Nephron (organoid): ENCODE measurements at regions not wholly inside any gene's neighbourhood (a gene's known extent, or its start where the extent isn't known, plus 50 kb on each side); places are given as distances from the start of the nearest gene placed in this dataset.
"Not testable (repeated sequence)": the region's sequence is repeated elsewhere in the genome, so short reads cannot be mapped to it uniquely, and the experiment has no call there.

ENCODE experiments used
- H3K27ac Mint-ChIP-seq, 3 experiments: 2 replicates each; pipeline ENCODE4 v1.8.0; 2020; ENCODE audit warnings: mixed read lengths in 3 of 3, mild to moderate bottlenecking in 2 of 3, moderate library complexity in 1 of 3
- H3K27me3 Mint-ChIP-seq: 2 replicates; pipeline ENCODE4 v1.8.0; 2021; ENCODE audit warnings: low read depth, mild to moderate bottlenecking, moderate library complexity, mixed read lengths
- H3K36me3 Mint-ChIP-seq: 2 replicates; pipeline ENCODE4 v1.8.0; 2020; ENCODE audit warnings: low read depth, mixed read lengths
- H3K4me1 Mint-ChIP-seq: 2 replicates; pipeline ENCODE4 v1.8.0; 2020; ENCODE audit warnings: mixed read lengths
- H3K4me3 Mint-ChIP-seq, 3 experiments: 2 replicates each; pipeline ENCODE4 v1.8.0; 2020; ENCODE audit warnings: mild to moderate bottlenecking in 3 of 3, mixed read lengths in 3 of 3, moderate library complexity in 2 of 3
- H3K9me3 Mint-ChIP-seq: 2 replicates; pipeline ENCODE4 v1.8.0; 2020; ENCODE audit warnings: mixed read lengths
- CTCF ChIP-seq, 3 experiments: fragments of 200-600 bp; sonication (generic); IDR thresholded peaks; one replicate each; pipeline ENCODE4 v1.5.0; 2021; ENCODE audit warnings: antibody characterized with exemption in 3 of 3; ENCODE audit not compliant: unreplicated experiment in 3 of 3

GRCh38 chr2:5187283-5187682 is 504.9 kb upstream of the SOX11 start:
- no peaks in the 10 kb centered on the region for H3K27me3 Mint-ChIP-seq
- no peaks in the 10 kb centered on the region for H3K36me3 Mint-ChIP-seq
- no peaks in the 10 kb centered on the region for H3K4me1 Mint-ChIP-seq
- peaks cover 11% of the 10 kb centered on the region for H3K9me3 Mint-ChIP-seq
- TF ChIP-seq CTCF (IDR thresholded peaks at IDR 0.05; ENCODE audit: unreplicated experiment in 3 of 3): no peak
- H3K4me3 Mint-ChIP-seq: no peak overlapping the region
- no peak overlapping the region for H3K27ac Mint-ChIP-seq

GRCh38 chr2:5188636-5189035 is 503.5 kb upstream of the SOX11 start:
- no peak overlapping the region for H3K4me3 Mint-ChIP-seq

GRCh38 chr2:5190023-5190422 is 502.2 kb upstream of the SOX11 start:
- Mint-ChIP-seq H3K27ac (no peak overlapping the region), H3K36me3 (no peaks in the 10 kb centered on the region)

More at GRCh38 chr2:5188636-5189035, 503.5 kb upstream of the SOX11 start:
- no peaks in the 10 kb centered on the region for H3K27me3 Mint-ChIP-seq
- H3K27ac Mint-ChIP-seq: no peak overlapping the region
- no peak for TF ChIP-seq CTCF (IDR thresholded peaks at IDR 0.05; ENCODE audit: unreplicated experiment in 3 of 3)
- H3K9me3 Mint-ChIP-seq: peaks cover 8% of the 10 kb centered on the region
- no peaks in the 10 kb centered on the region for H3K4me1 Mint-ChIP-seq
- H3K36me3 Mint-ChIP-seq: no peaks in the 10 kb centered on the region

GRCh38 chr2:5195636-5196035 is 496.5 kb upstream of the SOX11 start:
- Mint-ChIP-seq H3K9me3 (peaks cover 3% of the 10 kb centered on the region), H3K4me3 (no peak overlapping the region), H3K36me3 (no peaks in the 10 kb centered on the region), H3K27ac (no peak overlapping the region), H3K27me3 (no peaks in the 10 kb centered on the region), H3K4me1 (no peaks in the 10 kb centered on the region)
- no peak for TF ChIP-seq CTCF (IDR thresholded peaks at IDR 0.05; ENCODE audit: unreplicated experiment in 3 of 3)

More at GRCh38 chr2:5190023-5190422, 502.2 kb upstream of the SOX11 start:
- Mint-ChIP-seq H3K27me3 (no peaks in the 10 kb centered on the region), H3K4me3 (no peak overlapping the region), H3K4me1 (no peaks in the 10 kb centered on the region), H3K9me3 (peaks cover 8% of the 10 kb centered on the region)
- TF ChIP-seq CTCF (IDR thresholded peaks at IDR 0.05; ENCODE audit: unreplicated experiment in 3 of 3): no peak

- Mint-ChIP-seq H3K36me3 (no peaks in the 10 kb centered on the region), H3K9me3 (peaks cover 3% of the 10 kb centered on the region), H3K27ac (no peak overlapping the region), H3K27me3 (peaks cover 7% of the 10 kb centered on the region), H3K4me3 (no peak overlapping the region), H3K4me1 (peaks cover 12% of the 10 kb centered on the region)
- TF ChIP-seq CTCF (IDR thresholded peaks at IDR 0.05; ENCODE audit: unreplicated experiment in 3 of 3): no peak
These were observed 488.9 kb upstream of the SOX11 start for GRCh38 chr2:5203134-5203755.

GRCh38 chr2:5206742-5207141 is 485.4 kb upstream of the SOX11 start:
- H3K27me3 Mint-ChIP-seq, H3K36me3 Mint-ChIP-seq, H3K9me3 Mint-ChIP-seq, H3K4me1 Mint-ChIP-seq, H3K27ac Mint-ChIP-seq, H3K4me3 Mint-ChIP-seq: not testable (repeated sequence)
